GM12872 (cell line): ENCODE measurements at regions not wholly inside any gene's neighbourhood (a gene's known extent, or its start where the extent isn't known, plus 50 kb on each side); places are given as distances from the start of the nearest gene placed in this dataset.

Experiments used
- CTCF ChIP-seq: IDR thresholded peaks from 3 replicates; pipeline ENCODE4 v1.5.1; 2011; ENCODE audit warnings: low read depth, mild to moderate bottlenecking, low read length, moderate library complexity; ENCODE audit not compliant: insufficient read depth

- no peak for TF ChIP-seq CTCF
These were observed 570.7 kb downstream of the HTR1B start for GRCh38 chr6:76892542-76892941.

- no peak for TF ChIP-seq CTCF
These were observed 574.9 kb downstream of the HTR1B start for GRCh38 chr6:76888351-76888750.

- no peak for TF ChIP-seq CTCF
These were observed 576.4 kb downstream of the HTR1B start for GRCh38 chr6:76886900-76887299.

- TF ChIP-seq CTCF: no peak
These were observed 577.4 kb downstream of the HTR1B start for GRCh38 chr6:76885861-76886301.

- no peak for TF ChIP-seq CTCF
These were observed 581.9 kb downstream of the HTR1B start for GRCh38 chr6:76881414-76881813.

GRCh38 chr6:76876922-76877553 lies 586.3 kb downstream of the HTR1B start:
- TF ChIP-seq CTCF: no peak

- TF ChIP-seq CTCF: no peak
These were observed 596.1 kb downstream of the HTR1B start for GRCh38 chr6:76867182-76867581.
